GM18508 (cell line): ENCODE measurements at regions not wholly inside any gene's neighbourhood (a gene's known extent, or its start where the extent isn't known, plus 50 kb on each side); places are given as distances from the start of the nearest gene placed in this dataset.

Source experiments
- ATAC-seq: cut with Tn5 transposase; IDR thresholded peaks from one replicate; pipeline ENCODE4 v1.9.1; 2021; ENCODE audit warnings: moderate number of reproducible peaks; ENCODE audit not compliant: insufficient read depth, unreplicated experiment

DNA sequence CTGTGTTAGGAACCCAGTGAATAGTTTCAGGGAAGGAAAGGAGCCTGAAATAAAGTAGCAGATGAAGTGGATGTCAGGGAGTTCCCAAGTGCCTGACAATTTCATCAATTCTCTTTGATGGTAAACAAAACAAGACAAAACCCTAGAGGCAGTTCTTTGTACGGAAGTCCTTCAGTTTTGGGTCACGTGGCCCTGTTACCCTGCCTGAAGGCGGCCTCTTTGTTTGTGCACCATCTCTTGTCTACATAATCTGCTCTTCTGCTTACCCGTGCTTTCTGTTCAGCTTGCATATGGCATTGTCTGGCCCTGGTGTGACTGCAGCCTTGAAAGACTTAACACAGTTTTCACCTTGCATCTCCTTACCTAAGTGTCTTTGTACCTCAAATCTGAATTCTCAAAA is 166.7 kb upstream of the DUSP10 start:
- ATAC-seq: no peak

DNA sequence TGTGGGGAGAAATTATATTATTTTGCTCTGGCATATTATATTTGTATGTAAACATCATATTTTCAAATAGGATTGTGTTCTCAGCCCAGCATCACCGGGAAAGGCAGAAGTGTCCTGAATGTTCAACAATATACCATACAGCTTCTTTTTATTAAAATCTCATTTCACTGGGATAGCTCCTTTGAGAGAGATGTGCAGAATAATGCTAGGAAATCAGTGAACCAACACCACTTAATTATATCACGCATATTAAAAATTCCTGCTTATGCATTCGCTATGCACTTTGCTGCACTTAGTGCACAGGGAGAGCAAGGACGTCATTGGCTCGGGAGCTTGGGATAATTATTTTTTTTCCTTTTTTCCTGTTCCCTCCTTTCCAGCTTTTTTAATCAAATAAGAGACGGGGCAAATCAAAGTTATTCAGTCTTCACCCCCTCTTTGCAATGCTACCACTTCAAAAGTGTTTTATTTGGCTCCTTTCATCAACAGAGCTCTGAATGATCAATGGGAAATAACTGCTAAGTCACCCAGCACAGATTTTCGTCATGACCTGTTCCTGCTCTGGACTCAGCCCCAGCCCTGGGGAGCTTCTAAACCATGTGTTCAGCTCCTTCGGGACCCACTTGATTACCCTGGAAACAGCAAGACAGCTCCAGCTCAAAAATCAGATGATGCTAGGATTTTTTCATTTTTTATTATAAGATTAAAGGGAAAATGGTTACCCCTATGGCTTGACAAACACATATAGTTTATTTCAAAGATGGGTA is 165.5 kb upstream of the DUSP10 start:
- ATAC-seq: no peak

DNA sequence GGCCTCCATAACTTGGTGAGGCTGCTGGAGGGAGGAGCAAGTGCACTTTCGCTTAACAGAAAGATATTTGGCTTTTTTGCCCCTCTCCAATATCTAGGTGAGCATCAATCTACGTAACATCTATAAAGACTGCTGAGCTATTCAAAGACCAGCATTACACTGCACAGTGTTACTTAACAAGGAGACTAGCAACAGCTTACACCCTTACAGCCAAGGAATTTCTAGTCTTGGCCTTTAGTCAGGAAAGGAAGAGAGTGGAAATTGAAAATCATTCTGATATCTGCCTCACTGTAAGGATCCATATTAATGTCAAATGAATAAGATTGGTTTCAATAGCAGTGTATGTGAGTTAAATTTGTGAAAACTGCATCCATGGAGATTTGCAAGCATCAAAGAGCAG is 163.9 kb upstream of the DUSP10 start:
- ATAC-seq: no peak

DNA sequence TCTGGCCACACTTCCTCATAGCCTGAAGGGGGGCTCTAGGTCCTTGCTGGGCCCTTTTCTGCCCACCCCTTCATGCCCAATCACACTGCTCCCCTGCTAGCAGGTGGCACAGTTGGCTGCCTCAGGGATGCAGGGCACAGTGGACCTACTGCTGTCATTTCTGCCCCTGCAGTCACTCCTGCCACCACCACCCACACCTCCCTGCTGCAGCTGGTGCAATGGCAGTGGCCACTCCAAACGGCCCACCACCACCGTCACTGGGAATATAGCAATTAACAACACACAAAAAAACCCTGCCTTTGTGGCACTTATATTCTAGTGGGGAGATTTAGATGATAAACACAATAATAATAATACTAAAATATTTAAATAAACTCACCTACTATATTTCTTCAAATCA is 162.4 kb upstream of the DUSP10 start:
- ATAC-seq: no peak

DNA sequence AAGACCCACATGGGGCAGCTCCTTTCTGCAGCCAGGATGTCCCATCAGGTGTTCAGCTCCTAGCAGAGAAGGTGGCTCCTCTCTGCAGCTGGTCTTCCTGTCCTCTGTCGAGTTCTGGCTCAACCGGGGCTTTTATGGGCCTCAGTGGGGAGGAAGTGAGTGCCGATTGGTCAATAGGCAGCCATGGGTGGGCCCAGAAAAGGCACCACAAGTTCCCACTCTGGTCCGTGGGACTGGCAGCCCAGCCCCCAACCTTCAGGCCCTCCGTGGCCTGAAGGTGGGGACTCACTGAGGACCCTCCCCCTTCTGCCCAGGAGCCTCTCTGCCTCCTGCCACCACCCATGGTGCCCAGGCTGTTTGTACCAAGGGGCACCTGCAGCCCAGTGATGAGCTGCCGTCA is 161.7 kb upstream of the DUSP10 start:
- no peak for ATAC-seq

DNA sequence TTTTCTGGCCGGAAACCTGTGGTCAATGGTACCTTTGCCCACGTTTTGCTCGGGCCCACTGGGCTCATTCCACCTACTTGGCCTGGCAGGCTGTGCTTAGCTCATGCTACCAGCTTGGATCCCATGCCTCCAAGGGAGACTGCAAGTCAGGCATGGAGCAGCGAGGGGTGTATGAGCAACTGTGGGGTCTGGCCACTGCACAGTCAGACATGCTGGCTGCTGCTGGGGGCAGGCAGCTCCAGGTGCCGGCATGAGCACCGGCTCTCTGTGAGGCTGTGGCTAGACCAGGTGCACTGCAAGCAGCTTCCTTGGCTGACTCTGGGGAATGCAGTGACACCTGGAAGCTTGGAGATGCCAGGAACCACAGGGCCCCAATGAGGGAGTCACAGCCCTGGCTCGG is 161.1 kb upstream of the DUSP10 start:
- ATAC-seq: no peak

DNA sequence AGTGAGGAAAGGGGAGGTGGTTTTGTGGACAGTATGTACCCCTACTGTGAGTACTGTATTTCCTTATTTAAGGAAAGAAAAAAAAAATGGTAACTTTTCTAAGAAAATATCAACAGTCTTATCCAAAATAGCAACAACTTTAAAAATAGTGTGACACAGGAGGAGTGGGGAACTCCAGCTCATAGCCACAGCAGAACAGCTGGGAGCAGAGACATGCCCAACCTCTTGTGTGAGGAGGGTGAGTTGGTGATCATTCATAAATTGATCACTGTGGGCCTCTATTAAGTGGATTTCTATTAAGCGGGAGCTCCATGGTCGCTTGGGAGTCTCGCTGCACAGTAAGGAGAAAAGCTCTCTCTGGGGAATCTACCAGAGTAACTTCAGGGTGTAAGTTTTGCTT is 158.8 kb upstream of the DUSP10 start:
- no peak for ATAC-seq

DNA sequence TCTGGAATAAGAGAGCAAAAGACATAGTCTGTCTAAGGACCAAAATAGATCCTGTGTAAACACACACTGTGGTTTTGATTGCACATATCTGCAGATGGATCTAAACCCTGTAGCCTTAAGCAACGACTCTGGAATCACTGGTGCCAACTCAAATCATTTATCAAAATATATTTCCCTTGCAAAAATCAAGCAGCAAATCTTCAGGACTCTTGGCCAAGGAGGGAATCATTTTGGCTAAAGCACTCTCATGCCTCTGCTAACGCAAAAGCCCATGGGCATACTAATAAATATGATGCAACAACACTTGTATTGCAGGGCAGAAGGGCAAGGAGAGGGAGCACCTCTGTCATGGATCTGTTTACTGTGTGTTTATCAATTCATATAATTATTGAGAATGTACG is 155.4 kb upstream of the DUSP10 start:
- ATAC-seq: no peak

DNA sequence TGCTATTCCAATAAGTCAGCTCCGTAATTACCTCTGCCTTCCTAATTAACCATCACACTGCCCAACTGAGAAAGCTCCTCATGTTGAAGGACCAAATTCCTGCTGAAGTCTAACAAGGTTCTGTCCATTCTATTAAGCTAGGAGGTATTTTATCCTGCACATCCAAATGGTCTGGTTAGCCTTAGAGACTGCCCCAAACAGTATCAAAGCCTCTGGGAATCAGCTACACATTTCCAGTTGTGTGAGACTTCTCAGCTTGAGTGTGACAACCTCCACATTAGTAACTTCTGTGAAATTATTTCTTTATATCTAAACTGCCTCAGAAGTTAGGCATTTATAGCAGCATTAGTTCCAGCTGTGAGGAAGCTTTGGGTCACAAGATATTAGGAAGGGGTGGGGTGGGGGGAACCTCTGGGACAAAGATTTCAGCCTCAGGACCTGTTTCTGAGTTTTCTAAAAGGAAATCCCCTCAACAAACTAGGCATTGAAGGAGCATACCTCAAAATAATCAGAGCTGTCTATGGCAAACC is 150.5 kb upstream of the DUSP10 start:
- ATAC-seq: no peak

DNA sequence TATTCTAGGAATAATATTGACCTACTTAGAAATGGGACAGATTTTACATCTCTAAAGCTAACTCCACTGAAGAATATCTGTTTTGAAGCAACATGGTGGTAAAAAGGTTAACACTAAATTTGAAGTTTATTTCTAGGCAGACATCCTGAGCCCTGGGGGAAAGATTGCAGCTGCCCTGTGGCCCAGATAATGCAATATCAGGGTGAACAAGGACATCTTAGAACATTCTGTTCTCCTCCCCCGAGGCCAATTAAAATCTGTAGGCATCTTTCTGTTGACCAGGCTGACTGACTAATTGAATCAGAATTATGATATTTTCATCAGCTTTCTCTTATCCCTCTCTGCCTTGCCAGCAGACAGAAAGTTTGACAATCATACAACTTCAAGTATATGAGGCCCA is 149.8 kb upstream of the DUSP10 start:
- no peak for ATAC-seq

DNA sequence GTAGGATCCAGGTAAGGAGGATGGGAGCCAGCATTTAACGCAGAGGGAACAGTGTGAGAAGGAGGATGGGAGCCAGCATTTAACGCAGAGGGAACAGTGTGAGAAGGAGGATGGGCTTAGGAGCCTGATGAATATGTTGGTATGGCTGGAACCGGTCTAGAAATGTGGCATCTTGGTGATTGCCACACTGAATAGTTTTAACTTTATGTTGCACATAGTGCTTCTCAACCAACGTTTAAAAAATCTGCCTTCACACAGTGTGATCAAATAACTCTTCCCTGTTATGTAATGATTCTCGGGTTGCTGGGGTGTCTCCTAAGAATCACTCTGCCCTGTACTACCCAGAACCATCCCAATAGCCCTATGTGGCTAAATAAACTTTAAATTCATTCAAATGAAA is 146.9 kb upstream of the DUSP10 start:
- no peak for ATAC-seq

DNA sequence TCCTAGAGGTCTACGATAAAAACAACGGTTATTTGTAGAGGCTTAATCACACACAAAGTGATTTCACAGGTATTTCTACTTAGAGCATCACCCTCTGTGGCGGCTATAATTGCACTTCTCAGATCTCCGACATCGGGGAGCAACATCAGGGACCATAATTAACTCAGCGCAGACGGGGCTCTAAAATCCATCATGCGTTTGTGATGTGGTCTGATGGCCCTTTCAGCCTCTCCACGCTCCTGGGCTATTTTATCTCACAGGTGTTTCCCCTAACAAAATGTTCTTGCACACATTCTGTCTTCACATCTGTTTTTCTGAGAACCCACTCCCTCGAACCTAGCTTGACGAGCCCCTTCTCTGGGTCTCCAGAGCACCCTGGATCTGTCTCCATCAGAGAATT is 146.3 kb upstream of the DUSP10 start:
- ATAC-seq: no peak

DNA sequence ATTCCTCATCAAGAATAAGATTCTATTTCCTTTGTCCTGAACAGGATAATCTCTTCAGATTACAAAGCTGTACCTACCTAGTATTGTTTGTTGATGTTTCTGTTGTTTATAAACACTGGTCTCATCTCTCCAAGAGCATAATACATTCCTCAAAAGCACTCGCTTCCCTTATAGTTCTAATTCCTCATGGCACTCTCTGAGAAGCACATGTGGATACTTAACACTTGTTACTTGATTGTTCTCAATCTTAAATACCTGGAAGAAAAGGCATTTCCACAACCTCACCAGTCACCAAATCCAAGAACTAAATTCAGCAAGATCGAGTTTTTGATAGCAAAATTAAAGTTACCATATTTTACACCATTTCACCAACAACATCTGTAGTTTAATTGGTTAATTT is 145.9 kb upstream of the DUSP10 start:
- no peak for ATAC-seq

DNA sequence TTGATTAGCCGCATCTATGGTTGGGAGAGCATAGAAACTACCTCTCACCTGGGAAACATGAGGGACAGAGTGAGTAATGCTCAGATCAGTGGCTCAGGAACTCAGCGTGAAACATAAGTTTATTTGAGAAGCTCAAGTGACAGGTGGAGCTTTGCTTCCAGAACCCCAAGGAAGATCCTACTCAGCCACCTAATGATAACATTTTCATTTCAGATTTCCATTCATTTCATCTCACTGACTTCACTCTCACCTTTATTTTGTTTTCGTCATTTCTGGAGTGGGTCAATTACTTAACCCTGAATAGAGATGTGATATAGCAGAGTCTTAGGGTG is 145.5 kb upstream of the DUSP10 start:
- ATAC-seq: no peak

DNA sequence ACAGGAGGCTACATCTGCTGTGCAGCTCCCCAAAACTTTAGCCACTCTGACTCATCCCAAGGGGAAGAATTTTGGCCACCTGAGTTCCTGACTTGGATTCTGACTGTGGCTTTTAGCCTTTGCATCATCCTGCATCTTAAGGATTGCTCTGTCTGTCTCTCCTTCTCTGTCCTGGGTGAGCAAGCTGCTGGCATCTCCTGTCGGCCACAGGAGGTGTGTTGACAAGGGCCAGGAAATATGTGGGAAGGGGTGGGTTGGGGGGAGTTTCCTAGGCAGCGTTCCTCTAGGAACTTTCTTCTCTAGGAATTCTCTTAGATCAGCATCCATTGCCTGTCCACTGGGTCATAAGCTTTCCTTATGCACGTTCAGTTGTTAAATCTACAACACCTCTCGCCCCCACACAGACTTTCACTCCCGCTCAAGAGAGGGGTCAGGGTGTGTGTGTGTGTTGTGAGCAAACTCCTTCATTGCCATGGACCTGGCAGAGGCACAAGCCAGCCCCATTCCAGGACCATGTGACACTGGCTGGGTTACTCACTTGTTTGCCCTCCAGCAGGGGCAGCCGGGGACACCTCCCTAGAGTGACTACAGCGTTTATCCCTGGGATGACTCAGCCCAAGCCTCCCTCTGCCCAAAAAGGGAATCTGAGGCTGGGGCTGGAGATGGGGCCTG is 145.0 kb upstream of the DUSP10 start:
- no peak for ATAC-seq

DNA sequence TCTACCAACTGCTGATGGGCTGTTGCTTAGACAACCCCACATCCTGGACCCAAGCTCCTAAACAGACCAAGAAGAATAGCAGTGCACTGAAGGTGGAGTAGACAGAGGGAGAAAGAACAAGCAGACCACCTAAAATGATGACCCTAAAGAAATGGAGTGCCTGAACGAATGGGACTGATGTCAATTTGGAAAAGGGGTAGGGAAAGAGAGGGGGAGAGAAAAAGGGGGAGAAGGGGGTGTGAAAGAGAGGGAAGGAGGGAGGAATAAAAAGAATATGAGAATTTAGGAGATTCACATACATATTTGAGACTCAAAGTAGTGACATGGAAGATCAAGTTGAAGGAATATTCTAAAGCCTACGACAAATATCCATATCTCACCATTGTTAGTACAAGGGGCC is 144.4 kb upstream of the DUSP10 start:
- no peak for ATAC-seq

DNA sequence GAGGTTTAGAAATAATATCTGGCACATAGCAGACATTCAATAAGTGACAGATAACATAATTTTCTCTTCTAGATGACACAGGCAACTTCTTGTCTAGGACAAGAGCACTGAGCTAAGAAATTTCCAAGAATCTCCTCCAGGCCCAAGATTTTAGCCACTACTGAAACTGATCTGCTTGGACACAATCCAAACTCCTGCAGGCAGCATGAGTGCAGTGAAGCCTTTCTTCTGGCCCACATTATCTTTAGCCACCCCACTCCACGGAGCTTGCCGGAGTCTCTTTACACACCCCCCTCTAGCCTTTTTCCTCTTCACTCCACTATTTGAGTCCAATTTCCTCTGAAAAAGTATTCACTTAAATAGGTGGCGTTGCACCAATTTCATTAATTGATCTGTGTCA is 142.9 kb upstream of the DUSP10 start:
- ATAC-seq: no peak

DNA sequence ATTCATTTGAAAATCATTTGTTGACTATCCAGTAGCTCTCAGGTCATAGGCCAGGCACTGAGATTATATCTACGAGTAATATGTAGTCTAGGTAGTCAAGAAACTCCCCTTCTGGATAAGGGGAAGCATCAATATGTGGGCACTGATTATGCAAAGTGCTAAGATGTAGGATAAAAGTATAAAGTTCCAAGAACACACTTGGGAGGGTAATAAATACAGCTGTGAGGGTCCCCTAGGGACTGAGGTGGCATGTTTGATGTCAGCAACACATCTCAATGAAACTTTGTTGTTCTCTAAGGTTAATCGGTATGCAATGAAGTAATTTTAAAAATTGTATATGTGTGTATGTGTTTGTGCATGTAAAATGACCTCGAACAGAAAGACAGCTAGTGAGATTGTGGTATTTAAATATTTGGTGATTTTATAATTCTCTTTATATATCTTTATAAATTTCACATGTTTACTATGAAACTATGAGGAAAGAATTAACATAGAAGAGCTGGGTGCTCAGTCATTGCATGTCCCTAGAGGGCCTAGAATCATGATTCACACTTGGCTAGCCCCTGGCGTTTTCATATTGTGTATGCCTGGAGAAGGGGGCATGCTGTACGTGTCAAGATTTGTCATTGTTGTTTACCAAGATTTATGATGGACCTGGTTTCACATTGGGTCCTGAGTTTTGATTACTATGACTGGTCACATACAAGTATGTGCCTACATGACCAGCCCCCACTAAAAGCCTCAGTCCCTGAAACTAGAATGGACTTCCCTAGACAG is 140.1 kb upstream of the DUSP10 start:
- no peak for ATAC-seq

DNA sequence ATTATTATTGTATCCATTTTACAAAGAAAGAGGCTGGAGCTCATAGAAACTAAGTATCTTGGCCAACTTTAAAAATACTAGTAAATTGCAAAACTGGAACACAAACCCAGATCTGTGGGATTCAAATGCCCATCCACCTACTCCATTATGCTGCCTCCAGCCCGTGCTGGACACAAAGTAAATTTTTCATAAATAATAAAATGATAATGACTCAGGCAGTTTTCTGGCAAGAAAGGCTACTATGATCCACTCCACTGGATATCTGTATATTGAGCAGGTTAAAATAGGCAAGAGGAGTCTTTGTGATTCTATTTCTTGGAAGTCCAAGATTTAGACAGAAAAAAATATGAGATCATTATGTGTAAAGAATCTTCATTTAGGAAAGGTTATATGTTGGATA is 138.3 kb upstream of the DUSP10 start:
- ATAC-seq: no peak

DNA sequence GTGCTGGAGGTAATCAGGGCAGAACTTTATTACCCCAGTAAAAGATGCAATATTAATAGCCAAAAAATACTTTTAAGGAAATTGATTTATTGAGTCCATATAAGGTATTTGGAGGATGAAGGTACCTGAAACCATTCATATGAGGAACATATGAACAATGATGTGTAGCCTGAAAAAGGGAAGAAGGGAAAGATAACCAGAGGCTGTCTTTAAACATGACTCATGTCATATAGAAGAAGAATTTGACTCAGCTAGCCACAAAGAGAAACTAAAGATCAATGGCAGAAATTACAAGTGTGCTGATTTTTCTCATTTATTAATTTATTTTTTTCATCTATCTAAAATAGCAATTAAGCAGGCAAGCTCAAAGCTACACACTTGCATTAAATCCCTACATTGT is 136.2 kb upstream of the DUSP10 start:
- ATAC-seq: peak; percentile 62

DNA sequence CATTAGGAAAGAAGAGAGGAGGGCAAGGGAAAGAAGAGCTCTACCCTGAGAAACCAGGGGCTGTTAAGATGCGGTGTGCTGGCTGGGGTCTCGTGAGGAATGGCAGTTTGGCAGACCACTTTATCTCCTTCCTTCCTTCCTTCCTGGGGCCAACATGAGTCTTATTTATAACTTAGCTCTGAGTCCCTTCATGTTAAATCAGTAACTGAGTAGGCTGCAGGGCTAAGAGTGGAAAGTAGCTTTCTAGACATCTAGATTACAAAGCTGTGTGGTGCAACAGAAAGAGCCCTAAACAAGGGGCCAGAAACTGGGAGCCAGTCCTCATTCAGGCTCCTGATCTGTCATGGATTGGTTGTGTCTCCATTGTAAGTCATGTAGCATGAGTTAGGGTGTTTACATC is 135.4 kb upstream of the DUSP10 start:
- no peak for ATAC-seq

DNA sequence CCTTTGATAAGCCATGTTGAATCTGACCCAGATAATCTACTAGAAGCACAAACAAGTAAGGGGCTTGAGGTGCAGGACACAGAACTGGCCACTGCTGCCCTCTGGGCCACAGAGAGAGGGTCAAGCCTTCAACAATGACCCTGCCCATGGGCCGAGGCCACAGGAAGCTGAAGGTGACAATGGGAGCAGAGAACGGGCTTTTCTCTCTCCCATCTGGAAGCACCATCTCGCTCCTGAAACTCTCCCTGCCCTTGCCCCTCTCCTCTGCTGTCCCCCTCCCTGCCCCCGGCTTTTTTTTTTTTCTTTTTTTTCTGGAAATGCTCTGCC is 133.1 kb upstream of the DUSP10 start:
- no peak for ATAC-seq
